ENCODE measurements at regions not wholly inside any gene's neighbourhood (a gene's known extent, or its start where the extent isn't known, plus 50 kb on each side); places are given as distances from the start of the nearest gene placed in this dataset.

GRCh38 chr3:88828466-88828865 lies 279.0 kb upstream of the EPHA3 start:
- no peaks in the 10 kb centered on the region for H3K9me3 ChIP-seq
- H3K36me3 ChIP-seq, result no peaks in the 10 kb centered on the region
- no peak overlapping the region for H3K27ac ChIP-seq
- no peak overlapping the region for H3K4me3 ChIP-seq
- H3K4me1 ChIP-seq, result peaks cover 0 to 18% (median 10%) of the 10 kb centered on the region in 4 donors
- no peak for DNase-seq
- 54 to 64% methylated on average over 2 of the region's 2 CpGs for WGBS, 2 donors
- H3K27me3 ChIP-seq, result no peaks in the 10 kb centered on the region
- TF ChIP-seq EP300 (IDR thresholded peaks at IDR 0.05), result no peak
- no peak for TF ChIP-seq CTCF (IDR thresholded peaks at IDR 0.05)
- TF ChIP-seq POLR2AphosphoS5 (IDR thresholded peaks at IDR 0.05), result no peak
- no peak for TF ChIP-seq POLR2A (IDR thresholded peaks at IDR 0.05)
- intact Hi-C loops (cut with DNase I), result no loop called here

GRCh38 chr3:88852606-88853005 lies 254.8 kb upstream of the EPHA3 start:
- TF ChIP-seq EP300 (IDR thresholded peaks at IDR 0.05), result no peak
- TF ChIP-seq POLR2A (IDR thresholded peaks at IDR 0.05), result no peak
- WGBS, 2 donors, result 78 to 94% methylated on average over 2 of the region's 2 CpGs
- Histone ChIP-seq H3K9me3 (no peaks in the 10 kb centered on the region), H3K27ac (no peak overlapping the region), H3K27me3 (no peaks in the 10 kb centered on the region), H3K4me3 (no peak overlapping the region), H3K36me3 (no peaks in the 10 kb centered on the region), H3K4me1 (no peaks in the 10 kb centered on the region)
- DNase-seq, result no peak
- intact Hi-C loops (cut with DNase I), result no loop called here

GRCh38 chr3:88863196-88863595 lies 244.2 kb upstream of the EPHA3 start:
- Histone ChIP-seq H3K36me3 (no peaks in the 10 kb centered on the region), H3K9me3 (no peaks in the 10 kb centered on the region), H3K4me3 (no peak overlapping the region), H3K4me1 (no peaks in the 10 kb centered on the region), H3K27me3 (no peaks in the 10 kb centered on the region), H3K27ac (no peak overlapping the region)
- 64 to 83% methylated on average over 3 of the region's 3 CpGs for WGBS, 2 donors
- no peak for DNase-seq
- TF ChIP-seq CTCF (IDR thresholded peaks at IDR 0.05), result no peak
- no peak for TF ChIP-seq EP300 (IDR thresholded peaks at IDR 0.05)
- TF ChIP-seq POLR2AphosphoS5 (IDR thresholded peaks at IDR 0.05), result no peak
- no peak for TF ChIP-seq POLR2A (IDR thresholded peaks at IDR 0.05)
- intact Hi-C loops (cut with DNase I), result no loop called here

GRCh38 chr3:88876724-88877123 lies 230.7 kb upstream of the EPHA3 start:
- intact Hi-C loops (cut with DNase I), result no loop called here
- 93 to 94% methylated on average over 4 of the region's 4 CpGs for WGBS, 2 donors
- TF ChIP-seq EP300 (IDR thresholded peaks at IDR 0.05), result no peak
- TF ChIP-seq POLR2AphosphoS5 (IDR thresholded peaks at IDR 0.05), result no peak
- no peak for TF ChIP-seq POLR2A (IDR thresholded peaks at IDR 0.05)
- no peak for TF ChIP-seq CTCF (IDR thresholded peaks at IDR 0.05)
- H3K4me3 ChIP-seq, result no peak overlapping the region
- no peaks in the 10 kb centered on the region for H3K4me1 ChIP-seq
- H3K27me3 ChIP-seq, result no peaks in the 10 kb centered on the region
- H3K27ac ChIP-seq, result no peak overlapping the region
- H3K9me3 ChIP-seq, result no peaks in the 10 kb centered on the region
- no peaks in the 10 kb centered on the region for H3K36me3 ChIP-seq
- no peak for DNase-seq

- H3K4me1 ChIP-seq, result no peaks in the 10 kb centered on the region
- no peak for DNase-seq
- intact Hi-C loops (cut with DNase I), result no loop called here
- H3K9me3 ChIP-seq, result no peaks in the 10 kb centered on the region
- TF ChIP-seq POLR2AphosphoS5 (IDR thresholded peaks at IDR 0.05) (no peak), CTCF (IDR thresholded peaks at IDR 0.05) (no peak)
- no peak overlapping the region for H3K4me3 ChIP-seq
- no peaks in the 10 kb centered on the region for H3K27me3 ChIP-seq
- H3K36me3 ChIP-seq, result no peaks in the 10 kb centered on the region
- no peak overlapping the region for H3K27ac ChIP-seq
- 82 to 89% methylated on average over 3 of the region's 3 CpGs for WGBS, 2 donors
Observed at GRCh38 chr3:88879905-88880304, 227.5 kb upstream of the EPHA3 start.
